HG02840 (cell line): ENCODE measurements at regions not wholly inside any gene's neighbourhood (a gene's known extent, or its start where the extent isn't known, plus 50 kb on each side); places are given as distances from the start of the nearest gene placed in this dataset.

Source experiments
- ATAC-seq: cut with Tn5 transposase; IDR thresholded peaks from one replicate; pipeline ENCODE4 v1.9.1; 2021; ENCODE audit warnings: mild to moderate bottlenecking, moderate library complexity, moderate number of reproducible peaks; ENCODE audit not compliant: unreplicated experiment, low FRiP score

GRCh38 chr15:47988564-47988963, 132.2 kb upstream of the SLC24A5 start:
- ATAC-seq: no peak

- ATAC-seq: no peak
Observed at GRCh38 chr15:47990821-47991220, 130.0 kb upstream of the SLC24A5 start.

- ATAC-seq: no peak
Observed at GRCh38 chr15:47991357-47991756, 129.4 kb upstream of the SLC24A5 start.

GRCh38 chr15:47993051-47993450, 127.7 kb upstream of the SLC24A5 start:
- no peak for ATAC-seq

- no peak for ATAC-seq
Observed at GRCh38 chr15:47997195-47998080, 123.4 kb upstream of the SLC24A5 start.

- ATAC-seq: no peak
Observed at GRCh38 chr15:47998619-47999019, 122.2 kb upstream of the SLC24A5 start.

- ATAC-seq: peak; percentile 70
Observed at GRCh38 chr15:48001393-48002039, 119.3 kb upstream of the SLC24A5 start.

- no peak for ATAC-seq
Observed at GRCh38 chr15:48002767-48003166, 118.0 kb upstream of the SLC24A5 start.

GRCh38 chr15:48003441-48003840, 117.3 kb upstream of the SLC24A5 start:
- ATAC-seq: no peak

GRCh38 chr15:48005077-48005476, 115.7 kb upstream of the SLC24A5 start:
- no peak for ATAC-seq

GRCh38 chr15:48006031-48006511, 114.7 kb upstream of the SLC24A5 start:
- no peak for ATAC-seq

GRCh38 chr15:48010316-48010715, 110.5 kb upstream of the SLC24A5 start:
- no peak for ATAC-seq

GRCh38 chr15:48012191-48012590, 108.6 kb upstream of the SLC24A5 start:
- ATAC-seq: no peak

GRCh38 chr15:48016865-48017264, 103.9 kb upstream of the SLC24A5 start:
- ATAC-seq: no peak

GRCh38 chr15:48017747-48018146, 103.0 kb upstream of the SLC24A5 start:
- ATAC-seq: no peak

GRCh38 chr15:48020166-48020565, 100.6 kb upstream of the SLC24A5 start:
- ATAC-seq: no peak

- no peak for ATAC-seq
Observed at GRCh38 chr15:48021336-48022086, 99.3 kb upstream of the SLC24A5 start.

GRCh38 chr15:48025118-48025517, 95.7 kb upstream of the SLC24A5 start:
- no peak for ATAC-seq

- no peak for ATAC-seq
Observed at GRCh38 chr15:48028712-48029111, 92.1 kb upstream of the SLC24A5 start.

- no peak for ATAC-seq
Observed at GRCh38 chr15:48029642-48030041, 91.1 kb upstream of the SLC24A5 start.

GRCh38 chr15:48031466-48031865, 89.3 kb upstream of the SLC24A5 start:
- ATAC-seq: no peak
